Activated T-helper 9 cell treated with anti-CD3 and anti-CD28 coated beads, Interleukin-2, amount 50 U/mL, for 16 hours (primary cell): ENCODE measurements at regions not wholly inside any gene's neighbourhood (a gene's known extent, or its start where the extent isn't known, plus 50 kb on each side); places are given as distances from the start of the nearest gene placed in this dataset.

Experiments used
- DNase-seq: peaks from one replicate; pipeline ENCODE4 v3.0.0-alpha.2; 2020; ENCODE audit warnings: low read depth

- no peak for DNase-seq
Observed at GRCh38 chr14:49464885-49465284, 121.3 kb downstream of the RPS29 start.

- no peak for DNase-seq
Observed at GRCh38 chr14:49463146-49463545, 123.0 kb downstream of the RPS29 start.

- peak; percentile 5 for DNase-seq
Observed at GRCh38 chr14:49461529-49462401, 124.4 kb downstream of the RPS29 start.

GRCh38 chr14:49460662-49461061 is 125.5 kb downstream of the RPS29 start:
- no peak for DNase-seq

GRCh38 chr14:49456589-49456988 is 129.6 kb downstream of the RPS29 start:
- no peak for DNase-seq

- DNase-seq = no peak
Observed at GRCh38 chr14:49451938-49452337, 134.2 kb downstream of the RPS29 start.

GRCh38 chr14:49449749-49450148 is 136.4 kb downstream of the RPS29 start:
- no peak for DNase-seq

- DNase-seq = no peak
Observed at GRCh38 chr14:49447540-49448107, 138.6 kb downstream of the RPS29 start.

- DNase-seq = no peak
Observed at GRCh38 chr14:49446801-49447200, 139.4 kb downstream of the RPS29 start.

- DNase-seq = no peak
Observed at GRCh38 chr14:49438256-49438770, 147.9 kb downstream of the RPS29 start.

- DNase-seq = no peak
Observed at GRCh38 chr14:49428076-49428475, 158.1 kb downstream of the RPS29 start.

- no peak for DNase-seq
Observed at GRCh38 chr14:49427117-49427516, 159.1 kb downstream of the RPS29 start.

GRCh38 chr14:49425921-49426320 is 160.3 kb downstream of the RPS29 start:
- no peak for DNase-seq

GRCh38 chr14:49424436-49425331 is 161.5 kb downstream of the RPS29 start:
- DNase-seq = no peak

GRCh38 chr14:49420201-49420600 is 166.0 kb downstream of the RPS29 start:
- no peak for DNase-seq

- DNase-seq = no peak
Observed at GRCh38 chr14:49418789-49419188, 167.4 kb downstream of the RPS29 start.

GRCh38 chr14:49417790-49418189 is 168.4 kb downstream of the RPS29 start:
- no peak for DNase-seq

- no peak for DNase-seq
Observed at GRCh38 chr14:49408187-49408933, 177.8 kb downstream of the RPS29 start.

- DNase-seq = no peak
Observed at GRCh38 chr14:49405291-49405690, 180.9 kb downstream of the RPS29 start.

GRCh38 chr14:49401373-49401772 is 184.8 kb downstream of the RPS29 start:
- DNase-seq = no peak

GRCh38 chr14:49396801-49397200 is 189.4 kb downstream of the RPS29 start:
- DNase-seq = no peak

GRCh38 chr14:49381778-49382177 is 204.4 kb downstream of the RPS29 start:
- DNase-seq = no peak
